Ammon's horn (tissue), 1 donor: ENCODE measurements at regions not wholly inside any gene's neighbourhood (a gene's known extent, or its start where the extent isn't known, plus 50 kb on each side); places are given as distances from the start of the nearest gene placed in this dataset.
"Not testable (repeated sequence)": the region's sequence is repeated elsewhere in the genome, so short reads cannot be mapped to it uniquely, and the experiment has no call there.

Experiments used
- DNase-seq: peaks from one replicate; pipeline ENCODE4 v3.0.0-alpha.2; 2016; ENCODE audit warnings: low spot score

DNA sequence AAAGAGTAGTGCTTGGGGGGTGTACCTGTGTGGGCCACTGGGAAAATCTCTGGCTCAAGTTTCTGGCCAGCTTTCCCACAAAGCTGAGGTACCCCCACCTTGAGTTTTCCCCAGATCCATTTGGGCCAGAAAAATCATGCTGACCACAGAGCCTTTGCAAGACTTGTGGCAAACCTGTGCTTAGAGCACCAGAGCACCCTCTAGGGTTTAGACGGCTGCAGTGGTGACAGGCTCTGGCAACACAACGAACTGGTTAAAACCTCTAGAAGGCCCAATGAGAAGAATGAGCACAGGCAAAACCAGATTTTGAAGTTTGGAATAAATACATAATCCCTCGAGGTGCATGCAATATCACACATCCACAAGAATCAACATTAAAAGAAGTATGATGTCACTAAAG is 290.7 kb upstream of the FOLH1 start:
- no peak for DNase-seq

DNA sequence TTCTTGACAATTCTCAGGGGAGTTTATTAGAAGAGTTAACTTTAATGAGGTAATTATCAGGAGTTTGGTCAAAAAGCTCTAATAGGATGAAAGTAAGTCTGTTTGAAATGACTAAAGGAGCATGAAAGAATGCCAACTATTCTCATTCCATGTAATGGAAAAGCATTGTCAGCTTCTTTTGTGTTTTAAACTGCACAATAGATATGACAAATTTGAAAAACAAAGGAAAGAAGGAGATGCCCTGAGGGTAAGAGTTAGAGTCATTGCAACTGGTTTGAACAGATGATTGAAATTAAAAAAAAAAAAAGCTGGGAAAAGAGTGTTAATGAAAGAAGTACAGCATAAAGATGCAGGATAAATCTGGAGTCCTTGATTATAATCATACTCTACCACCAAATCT is 296.8 kb upstream of the FOLH1 start:
- no peak for DNase-seq

DNA sequence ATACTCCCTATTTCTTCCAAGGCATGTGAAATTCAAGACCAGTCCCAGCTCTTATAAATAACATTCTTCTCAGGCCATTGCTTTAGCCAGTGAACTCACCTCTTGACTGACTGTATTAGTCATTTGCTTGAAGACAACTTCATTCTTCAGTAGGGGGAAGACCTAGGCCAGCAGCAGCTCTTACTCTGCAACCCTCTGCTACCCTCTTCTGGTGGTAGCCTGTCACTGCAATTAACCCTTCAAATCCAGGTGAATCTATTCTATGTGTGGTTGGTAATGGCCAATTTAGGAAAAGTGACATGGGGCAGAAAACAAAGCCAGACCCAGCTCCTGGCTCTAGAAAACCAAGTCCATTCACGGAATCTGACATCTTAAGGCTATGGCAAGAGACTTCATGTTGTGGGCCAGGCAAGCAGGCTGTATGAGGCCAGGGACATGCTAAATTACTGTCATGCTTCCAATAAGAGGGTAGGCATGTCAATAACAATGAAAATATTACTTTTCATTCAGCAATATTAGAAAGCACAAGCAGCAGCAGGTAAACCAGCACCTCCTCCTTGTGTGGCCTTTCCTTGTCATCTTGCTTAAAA is 317.9 kb upstream of the FOLH1 start:
- peak; percentile 20 for DNase-seq

GRCh38 chr11:49533204-49533603 is 324.8 kb upstream of the FOLH1 start:
- DNase-seq: no peak

- DNase-seq: not testable (repeated sequence)
Measured at GRCh38 chr11:49538927-49539326, 330.5 kb upstream of the FOLH1 start.

DNA sequence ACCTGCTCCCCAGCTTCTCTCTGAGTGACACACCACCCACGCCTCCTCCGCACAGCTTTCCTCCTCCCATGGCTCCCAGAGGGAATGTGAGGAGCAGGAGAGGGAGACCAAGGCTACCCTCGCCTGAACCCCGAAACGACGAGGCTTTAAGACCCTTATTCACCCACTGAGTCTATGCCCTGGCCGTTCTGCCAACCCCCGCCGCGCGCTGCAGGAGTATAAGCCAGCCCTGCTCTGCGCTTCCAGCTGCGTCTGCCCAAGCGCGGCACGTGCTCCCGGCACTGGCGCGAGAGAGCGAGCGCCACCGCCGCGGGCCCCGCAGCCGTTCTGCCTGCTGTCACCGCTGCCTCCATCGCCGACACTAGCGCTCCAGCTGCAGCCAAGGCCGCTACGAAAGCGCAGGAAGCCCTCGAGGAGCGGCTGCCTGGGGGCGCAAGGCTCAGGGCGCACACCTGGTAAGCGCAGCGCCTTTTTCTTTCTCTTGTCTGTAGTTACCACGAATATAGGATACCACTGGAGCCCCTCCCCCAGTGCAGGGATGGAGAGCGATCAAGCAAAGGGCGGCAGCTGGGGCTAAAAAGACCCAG is 350.0 kb upstream of the FOLH1 start:
- DNase-seq: not testable (repeated sequence)

DNA sequence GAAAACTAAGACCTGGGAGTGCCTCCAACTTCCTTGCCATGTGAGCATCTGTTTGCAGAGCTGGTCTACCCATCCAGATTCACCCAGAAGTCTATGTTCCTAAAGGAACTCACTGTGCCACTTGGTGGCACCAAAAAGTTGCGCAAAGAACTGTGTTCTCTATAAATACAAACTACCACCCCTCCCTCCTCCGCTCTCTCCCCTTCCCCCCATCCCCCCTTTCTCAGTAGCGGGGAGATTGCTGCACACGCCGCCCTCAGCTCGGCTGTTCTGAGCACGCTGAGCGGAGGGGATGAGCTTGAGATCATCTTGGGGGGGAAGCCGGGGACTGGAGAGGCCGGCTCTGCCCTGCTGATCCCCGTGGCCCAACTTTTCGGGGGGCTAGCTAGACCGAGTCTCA is 352.2 kb upstream of the FOLH1 start:
- DNase-seq: peak; percentile 44

GRCh38 chr11:49561240-49561880 is 353.0 kb upstream of the FOLH1 start:
- not testable (repeated sequence) for DNase-seq

- DNase-seq: not testable (repeated sequence)
Measured at GRCh38 chr11:49562262-49562661, 353.9 kb upstream of the FOLH1 start.

DNA sequence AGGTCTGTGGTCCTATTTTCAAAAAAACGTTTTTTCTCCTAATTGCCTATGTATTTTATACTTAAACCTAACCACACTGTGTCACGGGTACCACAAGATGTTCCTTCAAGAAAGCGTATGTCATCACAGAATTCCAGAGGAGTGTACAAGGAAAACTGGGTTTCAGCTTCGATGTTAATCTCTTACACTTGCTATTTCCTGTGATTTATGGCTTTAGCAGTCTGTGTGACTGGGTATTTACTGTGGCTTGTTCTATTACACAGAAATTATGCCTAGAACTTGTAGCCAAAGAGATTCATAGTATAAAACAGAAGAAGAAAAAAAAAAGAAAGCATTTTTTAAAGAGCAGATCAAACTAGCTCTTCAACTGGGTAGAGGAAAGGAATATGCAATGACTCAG is 371.1 kb upstream of the FOLH1 start:
- DNase-seq: not testable (repeated sequence)

GRCh38 chr11:49585495-49585894 is 366.7 kb upstream of the OR4C13 start:
- not testable (repeated sequence) for DNase-seq

DNA sequence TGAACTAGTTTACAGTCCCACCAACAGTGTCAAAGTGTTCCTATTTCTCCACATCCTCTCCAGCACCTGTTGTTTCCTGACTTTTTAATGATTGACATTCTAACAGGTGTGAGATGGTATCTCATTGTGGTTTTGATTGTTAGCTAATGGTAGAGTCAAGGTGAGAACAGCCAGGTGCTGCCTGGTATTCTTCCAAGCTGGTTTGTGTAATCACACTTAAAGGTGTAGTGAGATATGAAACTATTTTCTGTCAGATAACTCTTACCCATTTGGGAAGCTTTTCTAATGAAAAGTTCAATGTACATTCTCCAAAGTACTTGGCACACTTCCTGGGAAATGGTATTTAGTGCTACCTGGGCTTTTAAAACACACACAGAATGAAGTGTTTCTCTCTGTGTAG is 343.3 kb upstream of the OR4C13 start:
- DNase-seq: not testable (repeated sequence)

DNA sequence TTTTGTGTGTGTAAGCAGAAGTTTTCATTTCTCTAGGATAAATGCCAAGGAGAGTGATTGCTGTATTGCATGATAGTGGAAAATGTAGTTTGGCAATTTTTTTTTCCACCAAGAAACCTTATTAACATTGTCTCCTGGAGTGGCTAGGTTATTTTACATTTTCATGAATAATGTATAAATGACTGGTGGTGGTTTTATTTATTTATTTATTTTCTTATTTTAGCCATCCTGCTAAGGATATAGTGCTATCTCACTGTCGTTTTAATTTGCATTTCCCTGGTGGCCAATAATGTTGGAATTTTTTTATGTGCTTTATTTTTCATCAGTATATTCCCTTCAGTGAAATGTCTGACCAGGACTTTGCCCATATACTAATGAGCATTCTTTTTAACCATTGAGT is 328.3 kb upstream of the OR4C13 start:
- not testable (repeated sequence) for DNase-seq

- DNase-seq: not testable (repeated sequence)
Measured at GRCh38 chr11:49670705-49671104, 281.5 kb upstream of the OR4C13 start.

DNA sequence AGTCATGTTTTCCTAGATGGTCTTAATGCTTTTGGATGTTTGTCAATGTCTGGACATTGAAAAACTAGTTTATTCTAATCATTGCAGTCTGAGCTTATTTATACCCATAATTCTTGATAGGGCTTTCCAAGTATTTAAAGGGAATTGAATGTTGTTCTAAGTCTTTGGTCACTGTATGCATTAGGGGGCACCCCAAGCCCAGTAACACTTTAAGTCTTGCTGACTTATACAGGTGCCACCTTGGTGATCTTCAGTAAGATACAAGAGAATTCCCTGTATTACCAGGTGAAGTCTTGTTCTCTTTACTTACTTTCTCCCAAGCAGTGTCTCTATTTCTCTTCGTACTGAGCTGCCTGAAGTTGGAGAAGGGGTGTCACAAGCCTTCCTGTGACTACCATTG is 250.1 kb upstream of the OR4C13 start:
- not testable (repeated sequence) for DNase-seq

DNA sequence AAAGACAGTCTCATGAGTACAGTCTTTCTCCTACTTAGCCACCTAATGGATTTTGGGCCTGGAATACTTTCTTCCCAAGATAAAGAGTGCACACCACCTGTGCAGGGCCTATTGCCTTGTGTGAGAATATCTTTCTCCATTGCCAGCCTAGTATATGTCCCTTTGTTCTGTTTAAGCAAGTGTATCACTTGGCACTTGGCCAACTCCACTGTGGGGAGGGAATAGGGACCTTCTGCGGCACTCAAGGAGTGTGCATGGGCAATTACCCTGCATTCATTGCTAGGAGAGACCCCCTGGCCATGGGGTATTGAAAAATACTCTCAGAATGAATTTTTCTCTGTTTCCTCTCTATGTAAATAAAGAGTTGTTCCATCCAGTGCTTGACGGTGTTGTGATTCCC is 201.7 kb upstream of the OR4C13 start:
- DNase-seq: not testable (repeated sequence)

- not testable (repeated sequence) for DNase-seq
Measured at GRCh38 chr11:49750960-49751359, 201.2 kb upstream of the OR4C13 start.

- not testable (repeated sequence) for DNase-seq
Measured at GRCh38 chr11:49780791-49781190, 171.4 kb upstream of the OR4C13 start.

- not testable (repeated sequence) for DNase-seq
Measured at GRCh38 chr11:49782000-49782399, 170.2 kb upstream of the OR4C13 start.

- not testable (repeated sequence) for DNase-seq
Measured at GRCh38 chr11:49783841-49784240, 168.3 kb upstream of the OR4C13 start.

DNA sequence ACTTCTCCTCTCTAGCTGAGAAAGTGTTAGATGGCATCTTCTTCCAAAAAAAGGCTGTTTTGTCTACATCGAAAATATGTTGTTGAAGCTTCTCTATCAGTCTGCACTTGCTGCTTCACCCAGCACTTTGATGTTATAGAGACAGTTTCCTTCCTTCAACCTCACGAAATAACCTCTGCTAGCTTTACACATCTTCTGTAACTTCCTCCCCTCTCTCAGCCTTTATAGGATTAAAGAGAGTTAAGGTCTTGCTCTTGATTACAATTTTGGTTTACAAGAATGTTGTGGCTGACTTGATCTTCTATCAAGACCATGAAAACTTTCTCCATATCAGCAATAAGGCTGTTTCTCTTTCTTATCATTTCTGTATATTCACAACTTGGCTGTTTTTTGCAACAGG is 162.4 kb upstream of the OR4C13 start:
- not testable (repeated sequence) for DNase-seq

- DNase-seq: not testable (repeated sequence)
Measured at GRCh38 chr11:49798206-49798837, 153.9 kb upstream of the OR4C13 start.
